GM21723 (cell line): ENCODE measurements at regions not wholly inside any gene's neighbourhood (a gene's known extent, or its start where the extent isn't known, plus 50 kb on each side); places are given as distances from the start of the nearest gene placed in this dataset.
"Not testable (repeated sequence)": the region's sequence is repeated elsewhere in the genome, so short reads cannot be mapped to it uniquely, and the experiment has no call there.

Source experiments
- ATAC-seq: cut with Tn5 transposase; IDR thresholded peaks from one replicate; pipeline ENCODE4 v1.9.1; 2021; ENCODE audit warnings: mild to moderate bottlenecking, moderate library complexity; ENCODE audit not compliant: unreplicated experiment

- ATAC-seq: no peak
Measured at GRCh38 chr1:73310797-73311381, 887.1 kb downstream of the LRRIQ3 start.

- no peak for ATAC-seq
Measured at GRCh38 chr1:73306899-73307555, 890.9 kb downstream of the LRRIQ3 start.

GRCh38 chr1:73273886-73274285 is 924.1 kb downstream of the LRRIQ3 start:
- no peak for ATAC-seq

- ATAC-seq: not testable (repeated sequence)
Measured at GRCh38 chr1:73245196-73245595, 952.8 kb downstream of the LRRIQ3 start.

- no peak for ATAC-seq
Measured at GRCh38 chr1:73218995-73219546, 936.7 kb upstream of the NEGR1 start.

- no peak for ATAC-seq
Measured at GRCh38 chr1:73205294-73205973, 923.1 kb upstream of the NEGR1 start.

GRCh38 chr1:73197972-73198371 is 915.6 kb upstream of the NEGR1 start:
- ATAC-seq: no peak

GRCh38 chr1:73194965-73195364 is 912.6 kb upstream of the NEGR1 start:
- ATAC-seq: no peak

GRCh38 chr1:73183581-73183980 is 901.2 kb upstream of the NEGR1 start:
- ATAC-seq: not testable (repeated sequence)

- no peak for ATAC-seq
Measured at GRCh38 chr1:73181190-73181540, 898.8 kb upstream of the NEGR1 start.

- no peak for ATAC-seq
Measured at GRCh38 chr1:73180397-73181189, 898.3 kb upstream of the NEGR1 start.

GRCh38 chr1:73176902-73177301 is 894.6 kb upstream of the NEGR1 start:
- no peak for ATAC-seq

- ATAC-seq: no peak
Measured at GRCh38 chr1:73167009-73167657, 884.8 kb upstream of the NEGR1 start.

- no peak for ATAC-seq
Measured at GRCh38 chr1:73162564-73162963, 880.2 kb upstream of the NEGR1 start.

- no peak for ATAC-seq
Measured at GRCh38 chr1:73161418-73161817, 879.1 kb upstream of the NEGR1 start.

- ATAC-seq: no peak
Measured at GRCh38 chr1:73160759-73161158, 878.4 kb upstream of the NEGR1 start.

GRCh38 chr1:73144311-73144710 is 862.0 kb upstream of the NEGR1 start:
- ATAC-seq: no peak

- ATAC-seq: no peak
Measured at GRCh38 chr1:73136975-73137374, 854.6 kb upstream of the NEGR1 start.

GRCh38 chr1:73106931-73107330 is 824.6 kb upstream of the NEGR1 start:
- ATAC-seq: no peak

- ATAC-seq: no peak
Measured at GRCh38 chr1:73105755-73106154, 823.4 kb upstream of the NEGR1 start.

GRCh38 chr1:73104749-73105148 is 822.4 kb upstream of the NEGR1 start:
- ATAC-seq: no peak
